Neural progenitor cell (in vitro differentiated cells): ENCODE measurements at regions not wholly inside any gene's neighbourhood (a gene's known extent, or its start where the extent isn't known, plus 50 kb on each side); places are given as distances from the start of the nearest gene placed in this dataset.

Experiments
- EZH2 ChIP-seq: fragments of 200-600 bp; sonication (generic); IDR thresholded peaks from 2 replicates; pipeline ENCODE4 v1.6.1; 2017; ENCODE audit warnings: antibody characterized with exemption, mild to moderate bottlenecking, moderate library complexity
- EZH2phosphoT487 ChIP-seq: fragments of 200-600 bp; sonication (generic); IDR thresholded peaks from 2 replicates; pipeline ENCODE4 v1.6.1; 2017; ENCODE audit warnings: antibody characterized with exemption
- TF ChIP-seq, protein P1 (sequence below): fragments of 200-600 bp; sonication (generic); IDR thresholded peaks from 2 replicates; pipeline ENCODE4 v1.5.1; 2017; ENCODE audit warnings: antibody characterized with exemption, mild to moderate bottlenecking

DNA sequence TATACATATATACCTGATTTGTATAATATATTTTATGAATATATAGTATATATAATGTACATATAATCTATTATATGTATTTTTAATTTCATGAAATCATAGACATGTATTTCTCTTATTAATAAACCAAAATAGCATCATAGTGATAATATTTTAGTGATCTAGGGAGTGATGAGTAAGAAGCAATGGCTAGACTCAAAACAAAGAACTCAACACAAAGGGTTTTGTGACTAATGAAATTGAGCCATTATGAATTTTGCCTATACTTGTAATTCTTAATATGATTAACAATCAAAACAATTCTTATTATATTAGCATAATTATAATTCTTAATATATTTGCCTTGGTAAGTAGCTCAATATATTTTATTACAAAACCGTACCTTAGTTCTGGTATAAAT, 1614.1 kb upstream of the TMEFF2 start:
- TF ChIP-seq, protein P1, sequence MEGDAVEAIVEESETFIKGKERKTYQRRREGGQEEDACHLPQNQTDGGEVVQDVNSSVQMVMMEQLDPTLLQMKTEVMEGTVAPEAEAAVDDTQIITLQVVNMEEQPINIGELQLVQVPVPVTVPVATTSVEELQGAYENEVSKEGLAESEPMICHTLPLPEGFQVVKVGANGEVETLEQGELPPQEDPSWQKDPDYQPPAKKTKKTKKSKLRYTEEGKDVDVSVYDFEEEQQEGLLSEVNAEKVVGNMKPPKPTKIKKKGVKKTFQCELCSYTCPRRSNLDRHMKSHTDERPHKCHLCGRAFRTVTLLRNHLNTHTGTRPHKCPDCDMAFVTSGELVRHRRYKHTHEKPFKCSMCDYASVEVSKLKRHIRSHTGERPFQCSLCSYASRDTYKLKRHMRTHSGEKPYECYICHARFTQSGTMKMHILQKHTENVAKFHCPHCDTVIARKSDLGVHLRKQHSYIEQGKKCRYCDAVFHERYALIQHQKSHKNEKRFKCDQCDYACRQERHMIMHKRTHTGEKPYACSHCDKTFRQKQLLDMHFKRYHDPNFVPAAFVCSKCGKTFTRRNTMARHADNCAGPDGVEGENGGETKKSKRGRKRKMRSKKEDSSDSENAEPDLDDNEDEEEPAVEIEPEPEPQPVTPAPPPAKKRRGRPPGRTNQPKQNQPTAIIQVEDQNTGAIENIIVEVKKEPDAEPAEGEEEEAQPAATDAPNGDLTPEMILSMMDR, result no peak
- TF ChIP-seq EZH2, result no peak
- no peak for TF ChIP-seq EZH2phosphoT487
